OCI-LY3 (cell line): ENCODE measurements at regions not wholly inside any gene's neighbourhood (a gene's known extent, or its start where the extent isn't known, plus 50 kb on each side); places are given as distances from the start of the nearest gene placed in this dataset.

ENCODE experiments used
- CTCF ChIP-seq: fragments of 200-600, 300-600 bp; sonication (generic); IDR thresholded peaks from 2 replicates; pipeline ENCODE4 v1.5.1; 2014; ENCODE audit warnings: antibody characterized with exemption, low read length, low read depth
- EZH2phosphoT487 ChIP-seq: fragments of 200-600 bp; shearing (Covaris generic); IDR thresholded peaks from 2 replicates; pipeline ENCODE4 v1.6.1; 2018; ENCODE audit warnings: antibody characterized with exemption, mixed run types, low read depth

DNA sequence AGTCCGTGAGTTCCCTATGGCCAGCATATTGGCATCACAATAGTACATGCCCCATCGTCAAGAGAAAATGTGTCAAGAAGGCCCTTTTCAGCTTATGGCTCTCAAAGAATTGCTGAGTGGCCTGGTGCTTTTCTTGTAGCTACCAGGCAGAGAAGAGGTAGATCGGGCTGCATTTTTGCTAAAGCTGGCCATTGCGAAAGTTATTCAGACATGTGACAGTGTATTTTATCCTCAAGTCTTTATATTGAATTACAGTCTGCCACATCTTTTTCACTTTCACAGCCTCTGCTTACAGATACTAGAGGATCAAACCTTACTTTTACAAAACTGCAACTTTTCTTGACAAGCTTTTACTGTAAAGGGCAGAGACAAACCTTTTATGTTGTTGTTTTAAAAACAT, 261.5 kb upstream of the IGFBP7 start:
- TF ChIP-seq CTCF: no peak
- TF ChIP-seq EZH2phosphoT487: no peak
